Caki2 (cell line): ENCODE measurements at regions not wholly inside any gene's neighbourhood (a gene's known extent, or its start where the extent isn't known, plus 50 kb on each side); places are given as distances from the start of the nearest gene placed in this dataset.

ENCODE experiments used
- DNase-seq: peaks from one replicate; pipeline ENCODE4 v3.0.0-alpha.2; 2015; ENCODE audit warnings: low read depth
- in situ Hi-C: cut with HindIII; loops from 2 replicates; pipeline ENCODE4 v1.10.0; 2016; ENCODE audit warnings: low sequenced_read_pairs, low pct_unique_long_range_greater_than_20kb, mixed read lengths

DNA sequence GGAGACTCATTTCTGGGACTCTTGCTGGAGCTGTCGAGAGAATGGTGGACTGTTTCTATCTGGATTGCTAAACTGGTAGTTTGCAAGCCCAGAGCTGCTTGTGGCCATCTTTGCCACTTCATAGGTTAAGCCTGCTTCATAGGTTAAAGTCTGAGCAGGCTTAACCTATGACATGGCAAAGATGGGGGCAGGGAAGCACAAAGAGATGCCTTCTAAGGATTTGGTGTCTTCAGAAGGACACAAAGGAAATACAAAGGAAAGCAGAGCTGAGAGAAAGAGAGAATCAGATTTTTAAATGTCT is 78.4 kb upstream of the MAX start:
- in situ Hi-C loops: no loop called here
- no peak for DNase-seq

GRCh38 chr14:65184032-65184764 is 81.9 kb upstream of the MAX start:
- in situ Hi-C loops: no loop called here

GRCh38 chr14:65185829-65186228 is 83.5 kb upstream of the MAX start:
- in situ Hi-C loops: no loop called here
- no peak for DNase-seq

More at GRCh38 chr14:65184032-65184764, 81.9 kb upstream of the MAX start:
- DNase-seq: no peak

GRCh38 chr14:65186951-65187350 is 84.6 kb upstream of the MAX start:
- DNase-seq: no peak
- in situ Hi-C loops: no loop called here

DNA sequence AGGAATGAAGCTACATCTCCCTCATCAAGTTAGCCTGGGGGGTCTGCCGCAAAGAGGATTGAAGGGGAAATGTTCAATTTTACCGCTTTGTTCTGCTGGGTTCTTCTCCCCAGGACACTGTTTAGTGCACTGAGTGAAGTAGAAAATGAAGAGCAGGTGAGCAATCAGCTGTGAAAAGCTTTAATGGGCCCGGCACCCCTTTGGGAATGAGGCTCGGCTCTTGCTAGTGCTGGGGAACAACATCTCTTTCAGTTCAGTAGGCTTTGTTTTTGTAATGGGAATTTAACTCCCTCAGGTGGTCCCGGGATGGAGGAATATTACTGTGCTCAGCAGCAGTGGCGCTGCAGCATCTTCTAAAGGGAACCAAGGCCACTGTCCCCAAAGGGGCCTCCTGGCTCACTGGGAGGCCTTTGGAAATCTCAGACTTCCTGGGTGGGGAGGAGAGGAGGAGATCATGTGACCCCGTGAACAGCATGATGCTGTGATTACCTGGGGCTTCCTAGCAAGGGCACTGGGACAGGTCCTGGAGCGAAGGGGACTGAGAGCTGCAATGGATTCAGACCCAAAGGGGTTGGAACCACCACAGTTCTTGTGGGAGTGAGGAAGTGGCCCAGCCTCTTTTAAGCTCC is 85.2 kb upstream of the MAX start:
- no peak for DNase-seq
- in situ Hi-C loops: no loop called here

DNA sequence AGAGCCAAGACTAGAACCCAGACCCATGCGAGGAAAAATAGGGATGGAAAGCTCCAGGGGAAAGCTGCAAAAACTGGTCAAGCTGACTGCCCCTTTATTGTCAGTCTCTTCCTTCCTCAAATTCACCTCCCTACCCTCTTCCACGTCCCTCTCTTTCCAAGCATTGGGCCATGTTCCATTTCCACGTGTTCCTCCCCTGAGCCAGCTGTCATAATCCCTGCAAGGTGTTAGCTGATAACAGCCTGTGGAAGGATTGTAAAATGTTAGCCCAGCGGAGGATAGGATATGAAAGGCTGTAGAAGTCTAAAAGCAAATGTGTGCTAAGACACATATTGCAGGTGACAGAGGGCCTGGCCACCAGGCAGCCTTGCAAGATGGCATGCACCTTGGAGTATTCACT is 88.0 kb upstream of the MAX start:
- in situ Hi-C loops: no loop called here
- DNase-seq: no peak

DNA sequence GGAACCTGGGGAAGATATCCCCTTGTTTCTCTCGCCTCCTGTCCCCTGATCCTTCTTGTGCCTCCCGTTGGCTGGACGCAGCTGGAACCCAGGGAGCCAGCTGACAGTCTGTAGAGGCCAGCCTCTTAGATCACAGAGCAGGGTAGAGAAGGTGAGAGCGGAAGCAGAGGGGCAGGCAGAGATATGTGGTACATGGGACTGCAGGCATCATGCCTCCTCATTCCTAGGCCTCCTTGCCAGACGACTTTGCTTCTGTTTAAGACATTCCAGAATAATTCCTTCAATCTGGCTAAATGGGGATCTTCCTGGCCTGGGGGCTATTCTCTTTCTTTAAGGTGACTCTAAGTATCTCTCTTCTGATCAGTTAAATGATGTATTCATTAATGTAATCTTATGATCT is 89.4 kb upstream of the MAX start:
- no peak for DNase-seq
- in situ Hi-C loops: no loop called here

DNA sequence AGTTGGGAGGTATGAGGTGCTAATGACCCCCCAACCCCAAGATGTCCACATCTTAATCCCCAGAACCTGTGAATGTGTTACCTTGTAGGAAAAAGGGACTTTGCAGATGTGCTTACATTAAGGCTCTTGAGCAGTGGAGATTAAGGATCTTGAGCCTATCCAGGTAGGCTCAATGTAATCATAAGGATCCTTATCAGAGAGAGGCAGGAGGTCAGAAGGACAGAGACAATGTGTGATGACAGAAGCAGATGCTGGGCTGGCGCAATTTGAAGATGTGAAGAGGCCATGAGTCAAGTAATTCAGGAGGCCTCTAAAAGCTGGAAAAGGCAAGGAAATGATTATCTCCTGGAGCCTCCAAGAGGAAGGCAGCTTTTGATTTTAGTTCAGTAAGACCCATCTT is 90.4 kb upstream of the MAX start:
- DNase-seq: no peak
- in situ Hi-C loops: no loop called here

- in situ Hi-C loops: no loop called here
- no peak for DNase-seq
Measured at GRCh38 chr14:65193916-65194590, 91.7 kb upstream of the MAX start.

GRCh38 chr14:65195042-65195719 is 92.9 kb upstream of the MAX start:
- in situ Hi-C loops: no loop called here

DNA sequence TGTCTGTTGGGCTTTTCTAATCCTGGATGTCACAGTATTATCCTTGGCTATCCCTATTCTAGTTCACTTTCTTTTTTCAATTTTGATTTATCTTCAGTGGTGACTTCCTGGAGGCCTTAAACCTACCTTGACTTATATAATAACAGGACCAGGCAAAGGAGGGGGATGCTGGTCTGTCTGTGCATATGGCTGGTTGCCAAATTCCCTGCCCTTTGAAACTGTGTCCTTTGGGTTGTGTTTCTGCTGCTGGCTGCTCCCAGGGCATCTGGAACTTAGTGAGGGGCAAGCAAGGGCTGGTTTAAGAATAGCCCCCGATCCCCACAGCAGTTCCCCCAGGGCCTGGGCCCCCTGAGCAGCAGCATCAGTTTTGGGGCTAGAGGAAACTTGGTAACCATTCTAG is 96.0 kb upstream of the MAX start:
- no peak for DNase-seq
- in situ Hi-C loops: no loop called here

More at GRCh38 chr14:65195042-65195719, 92.9 kb upstream of the MAX start:
- no peak for DNase-seq

GRCh38 chr14:65200454-65200853 is 98.1 kb upstream of the MAX start:
- in situ Hi-C loops: no loop called here
- DNase-seq: no peak

DNA sequence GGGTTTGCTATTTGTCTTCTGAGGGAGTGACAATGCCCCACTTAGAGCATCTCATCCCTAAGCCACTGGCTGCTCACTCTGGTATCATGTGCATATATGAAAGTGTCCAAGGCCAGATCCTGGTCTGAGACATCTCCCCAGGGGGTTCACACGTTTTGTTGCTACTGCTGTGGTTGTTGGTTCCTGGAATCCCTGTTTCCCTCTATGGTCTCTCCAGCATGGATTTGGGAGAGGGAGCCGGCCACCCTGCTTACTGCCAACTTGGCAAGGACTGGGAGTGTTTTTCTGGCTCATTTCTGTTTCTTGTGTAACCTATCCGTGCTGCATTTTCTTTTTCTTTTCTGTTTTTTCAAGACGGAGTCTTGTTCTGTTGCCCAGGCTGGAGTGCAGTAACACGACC is 101.3 kb upstream of the MAX start:
- DNase-seq: no peak
- in situ Hi-C loops: no loop called here

- no peak for DNase-seq
- in situ Hi-C loops: no loop called here
Measured at GRCh38 chr14:65204056-65204455, 101.7 kb upstream of the MAX start.

GRCh38 chr14:65206078-65206447 is 103.7 kb upstream of the MAX start:
- in situ Hi-C loops: no loop called here
- no peak for DNase-seq

DNA sequence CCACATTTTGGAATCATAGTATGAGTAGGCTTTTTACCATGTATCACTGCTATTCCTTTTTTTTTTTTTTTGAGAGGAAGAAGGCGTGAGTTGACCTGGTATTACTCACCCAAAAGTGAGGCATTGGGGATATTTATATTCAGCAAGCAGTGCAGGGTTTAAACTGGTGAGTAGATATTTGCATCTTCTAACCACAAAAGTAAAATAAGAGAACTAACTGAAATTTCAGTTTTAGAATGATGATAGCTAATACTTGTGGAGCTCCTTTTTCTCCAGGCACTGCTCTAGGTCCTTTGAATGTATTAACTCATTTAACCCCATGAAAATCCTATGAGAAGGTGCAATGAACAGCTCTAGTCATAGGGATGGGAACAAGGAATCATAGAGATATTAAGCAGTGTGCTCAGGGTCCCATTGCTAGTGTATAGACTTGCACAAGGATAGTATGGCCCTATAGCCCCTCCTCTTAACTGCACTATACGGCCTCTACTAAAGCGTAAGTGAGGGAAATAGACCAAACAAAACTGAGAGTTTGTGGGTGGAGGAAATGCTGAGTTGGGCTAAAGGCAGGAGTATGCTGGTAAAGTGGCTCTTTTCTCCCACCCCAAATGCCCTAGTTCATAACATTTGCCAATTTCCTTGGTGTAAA is 104.3 kb upstream of the MAX start:
- in situ Hi-C loops: no loop called here
- no peak for DNase-seq

DNA sequence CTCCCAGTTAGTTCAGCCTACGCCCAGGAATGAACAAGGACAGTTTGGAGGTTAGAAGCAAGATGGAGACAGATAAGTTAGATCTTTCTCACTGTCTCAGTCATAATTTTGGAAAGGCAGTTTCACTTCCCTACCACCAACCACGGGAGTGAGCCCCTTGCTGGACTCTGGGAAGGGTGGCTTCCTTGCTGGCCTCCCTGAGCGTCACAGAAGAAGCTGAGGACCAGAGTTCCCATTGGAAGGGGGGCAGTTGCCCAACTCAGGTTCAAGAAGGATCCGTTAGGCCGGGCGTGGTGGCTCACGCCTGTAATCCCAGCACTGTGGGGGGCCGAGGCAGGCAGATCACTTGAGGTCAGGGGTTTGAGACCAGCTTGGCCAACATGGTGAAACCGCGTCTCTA is 106.2 kb upstream of the MAX start:
- in situ Hi-C loops: no loop called here
- DNase-seq: no peak

DNA sequence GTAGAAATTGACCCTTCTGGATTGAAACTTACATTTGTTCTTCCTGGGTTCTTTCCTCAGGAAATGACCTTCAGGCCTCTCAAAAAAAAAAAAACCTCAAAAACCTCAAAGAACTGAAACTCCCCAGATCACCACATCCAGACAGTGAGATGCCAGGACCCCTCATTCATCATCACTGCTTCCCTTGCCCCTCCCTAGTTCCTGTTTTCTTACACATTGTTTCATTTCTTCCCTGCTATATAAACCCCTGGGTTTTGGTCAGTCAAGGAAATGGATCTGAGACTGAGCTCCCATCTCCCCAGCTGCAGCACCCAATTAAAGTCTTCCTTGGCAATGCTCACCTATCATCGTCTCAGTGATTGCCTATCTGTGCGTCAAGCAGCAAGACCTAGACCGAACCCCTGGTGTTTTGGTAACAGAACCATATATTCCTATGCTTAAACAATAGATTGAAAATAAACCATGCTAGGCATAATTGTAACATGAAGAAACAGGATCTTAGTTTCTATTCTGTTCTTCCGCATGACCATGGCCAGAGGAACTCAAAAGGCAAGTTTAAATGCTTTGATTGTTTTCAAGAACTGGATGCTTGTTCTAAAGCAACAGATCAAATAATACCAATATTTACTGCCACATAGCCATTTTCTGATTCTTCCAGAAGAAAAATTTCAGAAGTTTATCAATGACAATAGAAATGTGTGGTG is 108.0 kb upstream of the MAX start:
- in situ Hi-C loops: no loop called here
- no peak for DNase-seq
